Middle frontal gyrus (tissue), 1 donor: ENCODE measurements at regions not wholly inside any gene's neighbourhood (a gene's known extent, or its start where the extent isn't known, plus 50 kb on each side); places are given as distances from the start of the nearest gene placed in this dataset.
"Not testable (repeated sequence)": the region's sequence is repeated elsewhere in the genome, so short reads cannot be mapped to it uniquely, and the experiment has no call there.

Source experiments
- DNase-seq: peaks from one replicate; pipeline ENCODE4 v3.0.0-alpha.2; 2015; ENCODE audit warnings: low spot score; ENCODE audit errors: extremely low spot score

DNA sequence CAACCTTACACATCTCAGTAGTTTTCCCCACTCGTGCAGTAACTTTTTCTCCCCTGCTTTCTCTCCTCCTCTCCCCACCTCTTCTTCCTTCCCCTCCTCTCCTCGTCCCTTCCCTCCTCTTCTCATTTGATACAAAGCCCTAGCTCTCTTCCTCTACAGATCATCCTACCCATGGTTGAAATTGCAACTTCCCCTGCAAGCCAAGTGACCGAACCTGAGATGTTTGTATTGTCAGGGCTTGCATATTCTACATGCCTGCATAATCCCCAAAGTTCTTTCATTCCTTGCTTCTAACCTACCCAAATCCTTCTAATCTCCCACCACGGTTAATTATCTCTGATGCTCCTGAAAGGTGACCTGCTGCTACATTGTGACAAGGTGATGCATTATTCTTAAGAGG, 408.6 kb upstream of the AMELY start:
- not testable (repeated sequence) for DNase-seq

DNA sequence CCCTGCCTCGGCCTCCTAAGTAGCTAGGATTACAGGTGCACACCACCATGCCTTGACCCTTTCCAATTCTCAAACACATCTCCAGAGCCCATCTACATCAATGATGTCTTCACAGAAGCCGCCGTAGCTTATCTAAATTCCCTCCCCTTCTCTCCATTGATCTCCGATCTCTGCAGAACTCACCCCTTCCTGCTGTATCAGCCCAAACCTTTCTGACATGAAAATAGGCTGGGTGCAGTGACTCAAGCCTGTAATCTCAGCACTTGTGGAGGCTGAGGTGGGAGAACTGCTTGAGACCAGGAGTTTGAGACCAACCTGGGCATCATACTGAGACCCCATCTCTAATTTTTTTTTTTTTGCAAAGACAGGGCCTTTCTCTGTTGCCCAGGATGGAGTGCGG, 406.6 kb upstream of the AMELY start:
- no peak for DNase-seq

DNA sequence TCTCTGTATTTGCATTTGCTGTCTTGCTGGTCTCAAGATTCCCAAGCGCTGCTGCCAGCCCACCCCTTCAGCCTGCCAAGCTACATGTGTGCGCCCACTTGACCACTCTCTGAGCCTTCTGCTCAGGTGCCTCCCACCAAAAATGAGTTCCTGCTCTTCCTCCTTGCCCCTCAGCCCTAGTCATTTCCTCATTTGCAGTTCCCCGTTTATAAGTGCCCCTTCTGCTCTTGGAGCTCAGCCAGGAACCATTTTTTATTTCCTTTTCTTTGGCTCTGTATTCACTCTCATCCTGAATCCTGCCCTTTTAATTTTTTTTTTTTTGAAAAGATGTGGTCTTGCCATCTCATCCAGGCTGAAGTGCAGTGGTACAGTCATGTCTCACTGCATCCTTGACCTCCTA, 406.0 kb upstream of the AMELY start:
- DNase-seq = no peak

DNA sequence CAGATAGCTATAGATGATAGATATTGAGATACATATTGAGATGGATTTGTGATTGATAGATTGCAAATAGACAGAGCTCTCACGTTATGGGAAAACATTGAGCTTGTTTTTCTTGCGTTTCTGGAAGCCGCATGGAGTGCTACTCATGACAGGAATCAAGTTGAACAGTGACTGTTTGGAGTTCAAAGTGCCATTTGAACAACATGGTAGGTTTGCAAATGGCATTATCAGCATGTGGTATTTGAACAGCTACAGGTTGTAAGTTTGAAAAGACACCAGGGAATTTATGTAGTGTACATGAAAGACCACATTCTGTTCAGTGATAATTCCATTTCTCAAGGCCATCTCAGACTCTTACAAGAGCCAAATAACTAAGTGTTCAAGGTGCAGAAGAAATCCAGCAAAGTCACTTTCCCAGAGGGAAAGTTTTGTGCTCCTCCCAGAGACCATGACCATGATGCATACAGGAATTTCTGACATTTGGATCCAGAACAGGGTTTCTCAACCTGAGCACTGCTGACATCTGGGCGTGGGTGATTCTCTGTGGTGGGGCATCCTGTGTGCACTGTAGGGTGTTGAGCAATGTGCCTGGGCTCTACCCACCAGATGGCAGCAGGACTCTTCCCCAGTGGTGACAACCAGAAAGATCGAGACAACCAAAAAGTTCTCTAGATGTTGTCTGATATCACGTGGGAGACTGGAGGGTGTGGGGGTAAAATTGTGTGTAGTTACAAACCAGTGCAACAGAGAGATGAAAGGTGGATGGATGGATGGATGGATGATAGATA, 399.1 kb upstream of the AMELY start:
- no peak for DNase-seq

DNA sequence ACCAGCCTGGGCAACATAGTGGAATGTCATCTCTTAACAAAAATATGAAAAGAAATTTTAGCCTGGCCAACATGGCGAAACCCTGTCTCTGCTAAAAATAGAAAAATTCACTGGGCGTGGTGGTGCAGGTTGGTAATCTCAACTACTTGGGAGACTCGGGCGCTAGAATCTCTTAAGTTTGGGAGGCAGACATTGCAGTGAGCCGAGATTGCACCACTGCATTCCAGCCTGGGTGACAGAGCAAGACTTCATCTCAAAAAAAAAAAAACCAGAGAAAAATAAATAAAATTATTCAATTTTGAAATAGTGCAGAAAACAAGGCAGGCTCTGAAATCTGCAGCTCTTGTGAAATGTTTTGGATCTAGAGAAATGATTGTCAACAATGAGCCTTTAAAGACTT, 397.3 kb upstream of the AMELY start:
- DNase-seq = no peak

DNA sequence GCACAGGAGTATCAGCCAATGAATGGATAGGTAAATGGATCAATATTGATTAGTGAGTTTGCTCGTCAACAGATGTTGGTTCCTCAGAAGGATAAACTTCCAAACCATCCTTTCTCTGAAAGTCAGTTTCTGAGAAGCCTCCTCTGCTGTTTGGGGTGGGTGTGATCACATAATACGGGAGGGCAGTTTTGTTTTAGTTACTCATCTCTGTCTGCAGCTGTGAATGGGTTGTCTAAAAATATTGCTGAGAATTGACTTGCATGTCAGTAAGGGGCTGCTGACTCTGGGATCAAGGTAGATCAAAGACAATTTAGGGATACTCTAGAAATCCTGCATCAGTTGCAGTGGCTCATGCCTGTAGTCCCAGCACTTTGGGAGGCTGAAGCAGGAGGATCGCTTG, 390.8 kb upstream of the AMELY start:
- DNase-seq = no peak

DNA sequence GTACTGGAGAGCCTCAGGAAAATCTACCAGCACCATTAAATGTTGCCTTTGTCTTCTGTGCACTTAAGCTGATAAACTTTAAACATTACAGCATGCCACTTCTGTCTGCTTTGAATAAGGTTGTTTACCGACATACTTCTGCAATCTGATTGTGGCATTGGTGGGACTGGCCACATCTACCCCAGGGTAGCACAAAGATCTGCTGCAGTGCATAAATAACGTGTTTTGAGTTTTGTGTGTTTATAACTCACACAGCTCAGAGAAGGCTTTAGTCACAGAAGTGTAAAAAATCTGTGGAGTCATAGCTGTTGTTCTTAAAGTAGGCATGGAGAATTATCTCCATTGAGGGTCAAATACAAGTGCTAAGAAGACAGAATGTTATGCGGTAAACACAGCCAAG, 388.4 kb upstream of the AMELY start:
- DNase-seq = no peak

DNA sequence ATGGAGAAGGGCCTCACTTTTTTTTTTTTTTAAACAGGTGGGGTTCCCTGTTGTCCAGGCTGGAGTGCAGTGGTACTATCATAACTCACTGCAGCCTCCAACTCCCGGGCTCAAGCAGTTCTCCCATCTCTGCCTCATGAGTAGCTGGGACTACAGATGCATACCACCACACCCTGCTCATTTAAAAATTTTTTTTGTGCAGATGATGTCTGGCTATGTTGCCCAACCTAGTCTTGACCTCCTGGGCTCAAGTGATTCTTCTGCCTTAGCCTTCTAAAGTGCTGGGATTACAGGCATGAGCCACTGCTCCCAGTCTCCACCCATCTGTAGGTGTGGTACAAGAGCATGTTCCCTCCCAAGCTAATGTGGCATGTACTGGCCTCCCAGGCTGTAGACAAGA, 380.6 kb upstream of the AMELY start:
- DNase-seq = no peak

DNA sequence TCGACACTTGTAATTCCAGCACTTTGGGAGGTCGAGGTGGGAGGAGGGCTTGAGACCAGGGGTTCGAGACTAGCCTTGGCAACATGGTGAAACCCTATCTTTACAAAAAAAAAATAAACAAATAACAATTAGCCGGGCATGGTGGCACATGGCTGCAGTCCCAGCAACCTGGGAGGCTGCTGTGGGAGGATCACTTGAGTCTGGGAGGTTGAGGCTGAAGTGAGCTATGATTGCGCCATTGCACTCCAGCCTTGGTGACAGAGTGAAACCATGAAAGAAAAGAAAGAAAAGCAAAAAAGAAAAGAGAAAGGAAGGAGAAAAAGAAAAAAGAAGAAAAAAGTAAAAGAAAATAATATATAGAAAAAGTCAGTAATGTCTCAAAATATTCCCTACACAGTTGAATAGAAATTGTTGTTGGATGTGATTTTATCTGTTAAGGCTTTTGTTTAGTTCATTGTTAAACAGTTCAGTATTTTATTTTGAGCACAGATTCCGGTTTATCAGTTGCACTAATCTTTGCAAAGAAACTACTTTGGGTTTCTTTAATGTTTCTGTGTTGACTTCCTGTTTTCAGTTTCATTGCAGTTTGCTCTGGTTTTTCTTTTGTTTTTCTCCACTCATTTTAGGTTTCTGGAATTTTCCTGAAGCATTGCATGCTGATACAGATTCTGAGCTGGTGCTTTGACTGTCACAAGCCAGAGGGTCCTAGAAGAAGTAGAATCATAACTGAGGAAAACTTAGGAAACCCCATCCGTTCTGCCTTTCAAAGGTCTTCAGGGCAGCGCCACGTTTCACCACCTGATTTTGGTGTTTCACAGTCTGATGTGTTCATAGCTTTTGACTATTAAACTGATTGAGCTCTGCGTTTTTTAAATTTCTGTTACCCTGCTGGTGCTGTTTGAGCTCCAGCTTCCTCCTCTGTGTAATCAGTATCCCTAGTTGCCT, 378.6 kb upstream of the AMELY start:
- DNase-seq = no peak

DNA sequence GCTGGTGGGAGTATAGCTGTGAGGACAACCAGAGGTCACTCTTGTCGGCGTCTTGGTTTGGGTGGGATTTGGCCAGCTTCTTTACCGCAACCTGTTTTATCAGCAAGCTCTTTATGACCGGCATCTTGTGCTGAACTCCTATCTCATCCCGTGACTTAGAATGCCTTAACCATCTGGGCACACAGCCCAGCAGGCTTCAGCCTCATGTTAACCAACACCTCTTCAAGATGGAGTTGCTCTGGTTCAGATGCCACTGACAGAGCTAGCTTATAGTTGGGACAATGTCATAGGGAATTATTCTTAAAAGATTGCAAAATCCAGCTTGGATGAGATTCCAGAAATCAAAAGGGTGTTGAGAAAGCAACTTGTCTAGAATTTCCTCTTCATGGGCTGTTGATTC, 377.1 kb upstream of the AMELY start:
- DNase-seq = no peak

DNA sequence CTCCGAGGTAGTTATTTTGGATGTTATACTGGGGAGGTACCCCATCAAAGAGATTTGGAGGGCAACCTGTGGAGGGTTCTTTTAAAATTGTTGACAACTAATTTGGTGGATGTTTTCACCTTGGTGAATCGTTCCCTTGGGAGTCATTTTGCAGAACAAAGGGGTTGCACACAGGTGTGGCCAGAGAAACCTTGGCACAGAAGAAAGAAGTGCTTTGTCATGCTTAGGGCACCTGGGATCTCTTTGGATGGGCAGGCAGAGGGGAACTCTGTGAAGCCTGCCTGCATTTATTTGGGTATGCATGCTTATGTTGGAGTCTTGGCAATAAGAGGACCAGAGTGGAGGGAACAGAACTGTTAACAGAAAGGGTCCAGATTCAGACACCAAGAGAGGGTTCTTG, 376.4 kb upstream of the AMELY start:
- DNase-seq = not testable (repeated sequence)

DNA sequence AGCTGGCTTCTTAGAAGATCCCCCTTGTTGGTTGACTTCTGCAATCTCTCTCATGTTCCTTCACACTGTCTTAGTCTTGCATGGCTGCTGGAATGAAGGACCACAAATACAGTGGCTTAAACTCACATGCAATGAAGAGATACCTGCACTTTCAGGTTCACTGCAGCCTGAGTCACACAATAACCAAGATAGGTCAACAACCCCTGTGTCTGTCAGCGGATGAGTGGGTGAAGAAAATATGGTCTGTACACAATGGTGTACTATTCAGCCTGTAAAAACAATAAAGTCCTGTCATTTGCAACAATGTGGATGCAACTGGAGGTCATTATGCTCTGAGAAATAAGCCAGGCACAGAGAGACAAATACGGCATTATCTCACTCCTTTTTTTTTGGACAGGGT, 373.8 kb upstream of the AMELY start:
- DNase-seq = no peak

DNA sequence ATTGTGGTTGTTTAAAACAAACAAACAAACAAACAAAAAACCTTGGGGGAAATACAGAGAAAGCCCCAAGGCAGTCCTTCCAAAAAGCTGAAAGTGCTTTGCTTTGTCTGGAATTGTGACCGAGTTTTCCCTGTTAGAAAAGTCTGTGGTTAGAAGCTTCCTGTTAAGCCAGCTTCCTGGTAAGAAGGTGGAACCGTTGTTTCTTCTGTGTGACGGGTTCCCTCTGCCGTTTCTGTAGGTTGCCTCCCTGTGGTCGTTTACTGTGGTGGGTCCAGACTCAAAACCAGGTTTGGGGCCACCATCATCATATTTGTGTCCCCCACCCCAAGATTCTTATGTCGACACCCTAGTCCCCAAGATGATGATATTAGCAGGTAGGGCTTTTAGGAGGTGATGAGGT, 371.4 kb upstream of the AMELY start:
- DNase-seq = no peak

DNA sequence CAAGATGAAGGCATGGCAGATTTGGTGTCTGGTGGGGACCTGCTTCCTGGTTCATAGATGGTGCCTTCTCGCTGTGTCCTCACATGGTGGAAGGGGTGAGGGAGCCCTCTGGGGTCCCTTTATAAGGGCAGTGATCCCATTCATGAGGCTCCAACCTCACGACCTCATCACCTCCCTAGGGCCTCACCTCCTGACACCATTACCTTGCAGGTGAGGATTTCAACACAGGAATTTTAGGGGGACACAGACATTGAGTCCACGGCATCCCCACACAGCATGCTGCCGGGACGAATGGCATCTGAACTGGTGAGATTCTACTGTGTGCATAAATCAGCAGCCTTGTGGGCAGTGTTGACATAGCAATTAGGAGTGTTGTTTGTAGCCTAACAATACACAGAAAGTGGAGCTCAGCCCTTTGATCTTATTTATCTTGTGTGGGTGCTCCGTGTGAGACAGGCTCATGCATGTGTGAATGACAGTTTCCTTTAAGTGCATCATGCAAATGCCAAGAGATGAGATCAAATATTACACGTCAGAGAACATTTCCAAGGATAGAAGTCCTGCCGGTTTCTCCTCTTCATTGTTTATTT, 368.7 kb upstream of the AMELY start:
- not testable (repeated sequence) for DNase-seq

DNA sequence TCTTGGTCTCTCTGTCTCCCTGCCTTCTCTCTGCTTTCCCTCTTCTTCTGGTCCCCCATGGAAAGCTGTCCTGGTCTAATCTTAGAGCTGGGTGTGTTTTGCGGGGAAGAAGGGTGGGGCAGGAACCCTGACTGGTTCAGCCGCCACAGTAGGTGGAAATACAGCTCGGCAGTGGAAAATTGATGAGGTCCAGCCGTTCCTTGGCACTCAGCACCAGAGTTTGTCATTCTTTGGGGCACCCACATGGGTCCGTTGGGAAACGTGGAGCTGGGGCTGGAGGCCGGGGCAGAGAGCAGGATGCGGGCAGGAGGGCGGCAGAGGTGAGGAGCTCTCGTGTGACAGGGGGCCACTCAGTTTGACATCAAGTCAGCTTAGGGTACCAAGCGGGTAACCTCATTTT, 364.2 kb upstream of the AMELY start:
- DNase-seq = no peak

DNA sequence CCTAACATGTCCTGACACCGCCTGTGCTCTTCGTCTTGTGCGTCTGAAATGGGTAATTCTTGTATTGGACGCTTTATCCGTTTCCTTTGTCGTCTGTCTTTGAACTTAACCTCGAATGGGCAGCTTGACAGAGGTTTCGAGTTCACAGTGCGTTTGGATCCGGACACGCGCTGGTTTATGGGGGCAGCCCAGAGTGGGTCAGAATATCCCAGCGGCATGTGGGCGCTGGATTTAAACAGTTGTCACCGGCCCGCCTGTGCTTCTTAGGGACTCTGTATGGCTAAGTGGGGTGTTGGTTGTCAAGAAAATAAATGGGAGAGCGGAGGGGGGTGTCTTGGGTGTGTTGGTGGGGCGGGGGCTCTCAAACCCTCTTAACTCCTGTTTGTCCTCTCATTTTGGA, 363.5 kb upstream of the AMELY start:
- DNase-seq = no peak

DNA sequence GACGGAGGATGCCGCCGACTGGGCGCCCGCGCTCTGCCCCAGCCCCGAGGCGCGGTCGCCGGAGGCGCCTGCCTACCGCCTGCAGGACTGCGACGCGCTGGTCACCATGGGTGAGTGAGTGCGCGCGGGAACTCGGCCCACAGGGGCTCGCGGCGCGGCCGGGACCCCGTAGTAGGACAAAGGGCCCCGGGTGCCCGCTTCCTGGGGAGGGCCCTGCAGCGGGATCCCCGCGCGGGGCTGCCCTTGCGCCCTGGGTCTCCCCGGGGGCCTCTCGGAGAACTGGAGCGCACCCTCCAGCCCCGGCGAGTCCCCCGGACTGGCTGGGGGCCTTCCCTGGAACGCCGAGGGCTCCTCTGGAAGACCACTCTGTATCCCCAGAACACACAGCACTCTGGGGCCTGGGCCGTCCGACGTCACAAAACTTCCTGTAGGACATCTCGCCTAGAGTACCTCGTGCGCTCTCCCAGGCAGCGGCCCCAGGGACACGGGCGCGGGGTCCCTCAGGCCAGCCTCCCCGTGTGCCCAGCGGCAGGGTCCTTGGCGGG, 362.9 kb upstream of the AMELY start:
- DNase-seq = no peak

DNA sequence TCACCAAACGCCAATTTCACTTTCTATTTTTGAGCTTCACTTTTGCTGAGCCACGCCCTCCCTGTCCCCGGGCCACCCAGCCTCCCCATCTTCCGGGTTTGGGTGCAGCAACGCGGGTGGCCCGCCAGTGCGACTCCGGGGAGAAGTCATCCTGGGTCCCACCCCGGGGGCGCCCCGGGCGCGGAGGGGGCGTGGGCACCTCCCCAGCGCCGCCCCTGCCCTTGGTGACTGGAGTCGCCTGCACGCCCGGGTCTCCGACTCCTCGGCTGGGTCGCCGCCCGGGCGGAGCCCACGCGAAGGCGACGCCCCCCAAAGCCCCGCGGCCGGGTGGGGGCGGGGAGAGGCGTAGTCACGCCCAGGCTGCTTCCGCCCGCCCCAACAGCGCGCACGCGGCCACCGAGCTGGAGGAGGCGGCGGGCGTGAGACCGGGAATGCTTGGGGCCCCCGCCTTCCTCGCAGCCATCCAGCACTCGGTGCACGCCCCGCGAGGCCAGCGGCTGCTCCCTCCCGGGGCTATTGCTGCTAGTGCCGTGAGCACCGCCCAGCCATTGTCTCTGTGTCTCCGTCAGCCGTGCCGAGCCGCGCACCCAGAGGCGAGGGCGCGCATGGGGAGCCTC, 362.1 kb upstream of the AMELY start:
- no peak for DNase-seq

DNA sequence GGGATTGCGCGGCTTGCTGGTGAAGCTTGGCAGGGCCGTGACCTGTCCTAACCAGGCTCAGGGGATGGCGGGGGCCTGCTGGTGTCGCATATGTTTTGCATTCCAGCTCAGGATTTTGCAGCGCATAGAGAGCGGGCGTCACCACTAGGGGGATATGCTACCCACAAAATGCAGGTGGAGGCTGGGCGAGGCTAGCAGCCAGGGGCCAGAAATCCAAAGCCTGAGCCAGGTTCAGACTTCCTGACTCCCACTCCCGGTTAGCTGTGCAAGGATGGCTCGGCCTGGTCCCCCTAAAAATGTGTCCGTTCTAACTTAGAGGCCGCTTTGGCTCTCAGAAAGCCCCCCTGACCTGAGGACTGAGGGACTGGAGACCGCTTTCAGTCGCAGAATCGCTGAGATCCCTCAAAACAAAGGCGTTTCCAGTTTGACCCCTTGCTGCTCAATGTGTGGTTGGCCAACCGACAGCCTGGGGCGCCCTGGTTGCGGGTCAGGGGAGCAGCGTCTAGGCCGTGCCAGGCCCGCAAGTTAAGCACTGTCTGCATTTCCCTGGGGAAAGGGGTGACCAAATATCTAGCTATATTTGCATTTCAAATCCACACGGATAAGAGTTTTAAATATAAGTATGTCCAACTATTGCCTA, 361.1 kb upstream of the AMELY start:
- no peak for DNase-seq

DNA sequence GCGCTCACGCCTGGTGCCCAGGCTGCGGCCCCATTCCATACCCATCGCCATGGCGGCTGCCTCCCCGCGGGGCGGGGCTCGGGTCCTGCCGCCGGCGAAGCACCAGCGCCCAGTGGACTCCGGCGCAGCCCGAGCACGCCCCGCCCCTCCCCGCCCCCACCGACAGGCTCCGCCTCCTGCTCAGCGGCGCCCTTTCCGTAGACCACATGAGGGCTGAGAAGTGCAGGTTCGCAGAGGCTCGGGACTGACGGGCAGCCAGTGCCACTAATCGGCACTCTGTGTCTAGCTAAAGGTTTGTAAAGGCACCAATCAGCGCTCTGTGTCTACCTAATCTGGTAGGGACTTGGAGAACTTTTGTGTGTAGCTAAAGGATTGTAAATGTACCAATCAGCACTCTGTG, 352.2 kb upstream of the AMELY start:
- DNase-seq = no peak

DNA sequence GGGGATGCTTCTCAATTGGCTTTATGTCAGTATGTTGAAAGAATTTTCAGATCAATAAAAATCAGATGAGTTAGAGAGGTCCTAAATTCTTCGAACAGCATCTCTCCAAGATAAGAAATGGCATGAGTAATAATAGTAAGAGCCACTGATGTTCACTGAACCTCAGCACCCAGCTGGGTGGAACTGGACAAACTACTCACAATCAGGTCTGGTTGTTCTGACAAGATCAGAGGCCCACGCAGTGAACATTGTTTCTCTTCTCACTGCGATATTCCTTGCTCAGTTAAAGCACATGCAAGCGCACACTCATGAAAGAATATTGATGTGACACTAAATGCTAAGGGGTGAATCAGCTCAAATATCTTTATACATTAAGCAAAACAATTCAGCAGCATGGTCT, 351.0 kb upstream of the AMELY start:
- DNase-seq = no peak
